ENCODE measurements at regions not wholly inside any gene's neighbourhood (a gene's known extent, or its start where the extent isn't known, plus 50 kb on each side); places are given as distances from the start of the nearest gene placed in this dataset.

DNA sequence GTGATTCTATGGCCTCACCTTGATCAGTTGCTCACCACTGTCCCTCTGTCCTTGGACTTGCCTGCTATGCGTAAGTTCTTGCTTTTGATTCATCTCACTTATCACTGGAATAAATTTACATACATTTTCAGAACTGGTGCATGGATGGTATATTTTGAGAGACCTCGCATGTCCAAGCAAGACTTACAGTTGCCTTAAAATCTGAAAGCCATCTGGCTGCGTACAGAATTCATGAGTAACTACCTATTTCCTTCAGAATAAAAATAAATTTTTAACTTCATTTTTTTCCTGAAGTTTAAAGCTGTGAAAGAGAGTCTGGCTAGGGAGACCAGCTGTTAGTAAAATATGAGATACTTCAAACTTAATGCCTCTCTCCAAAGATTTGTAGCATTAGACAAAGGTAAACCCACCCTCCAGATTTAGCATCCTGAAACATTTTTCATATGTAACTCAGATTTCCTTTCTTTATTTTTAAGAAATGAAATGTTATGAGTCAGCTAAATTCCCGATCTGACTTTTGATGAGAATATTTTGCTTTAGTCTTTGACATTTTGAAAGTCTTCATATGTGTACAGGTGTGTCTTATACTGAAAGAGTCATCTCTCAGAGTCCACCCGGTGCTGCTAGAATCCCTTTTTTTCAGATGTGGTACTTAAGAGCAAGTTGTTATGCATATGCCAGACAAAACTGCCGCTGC, 136.4 kb upstream of the CELF2 start:
- Histone ChIP-seq H3K9me3 (ENCODE audit: low read depth) (no peaks in the 10 kb centered on the region), H2AFZ (no peak overlapping the region), H3K9ac (no peak overlapping the region), H3K27me3 (replicated peaks; ENCODE audit: insufficient read depth) (no peaks in the 10 kb centered on the region), H3K4me1 (ENCODE audit: insufficient read depth) (no peaks in the 10 kb centered on the region), H3K36me3 (ENCODE audit: low read depth) (no peaks in the 10 kb centered on the region), H3K4me2 (ENCODE audit: unreplicated experiment) (no peak overlapping the region), H3K4me3 (no peak overlapping the region), H3K9me2 (ENCODE audit: insufficient read depth) (no peaks in the 10 kb centered on the region), H3K27ac (no peak overlapping the region), H4K20me1 (ENCODE audit: insufficient read depth) (no peaks in the 10 kb centered on the region), H3F3A (ENCODE audit: insufficient read depth) (no peaks in the 10 kb centered on the region), H3K79me2 (ENCODE audit: insufficient read depth) (no peaks in the 10 kb centered on the region)
- 93 to 96% methylated on average over 6 of the region's 6 CpGs for WGBS, 2 experiments (ENCODE audit: low coverage in 1 of 2, low lambda C conversion rate in 2 of 2, missing lambda C conversion rate in 2 of 2)
- no peak for TF ChIP-seq EZH2phosphoT487 (IDR thresholded peaks at IDR 0.05; ENCODE audit: insufficient read depth, low read depth)
- TF ChIP-seq EZH2 (IDR thresholded peaks at IDR 0.05; ENCODE audit: insufficient read depth, poor library complexity, severe bottlenecking): no peak
- in situ Hi-C loops (cut with MboI): no loop called here
- DNase-seq: no peak

DNA sequence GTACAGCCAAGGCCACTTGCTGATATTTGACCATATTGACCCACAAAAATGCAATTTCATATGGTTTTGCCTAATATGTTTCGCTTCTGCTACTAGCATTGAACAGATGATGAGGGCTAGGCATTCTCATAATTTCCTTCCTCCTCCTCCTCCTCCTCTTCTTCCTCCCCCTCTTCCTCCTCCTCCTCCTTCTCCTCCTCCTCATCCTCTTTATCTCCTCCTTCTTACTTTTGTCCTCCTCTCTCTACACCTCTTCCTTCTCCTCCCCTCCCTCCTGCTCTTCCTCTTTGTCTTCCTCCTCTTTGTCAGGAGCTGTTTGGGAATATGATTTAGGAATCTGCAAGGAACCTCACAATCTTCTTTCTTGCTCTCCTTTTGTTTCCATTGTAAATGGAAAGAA, 133.9 kb upstream of the CELF2 start:
- in situ Hi-C loops (cut with MboI): no loop called here
- H3K27me3 ChIP-seq (replicated peaks; ENCODE audit: insufficient read depth): no peaks in the 10 kb centered on the region
- no peaks in the 10 kb centered on the region for H3K36me3 ChIP-seq (ENCODE audit: low read depth)
- no peaks in the 10 kb centered on the region for H4K20me1 ChIP-seq (ENCODE audit: insufficient read depth)
- H3F3A ChIP-seq (ENCODE audit: insufficient read depth): no peaks in the 10 kb centered on the region
- H3K9ac ChIP-seq: no peak overlapping the region
- H3K4me3 ChIP-seq: no peak overlapping the region
- no peaks in the 10 kb centered on the region for H3K9me3 ChIP-seq (ENCODE audit: low read depth)
- DNase-seq: no peak
- H3K4me1 ChIP-seq (ENCODE audit: insufficient read depth): no peaks in the 10 kb centered on the region
- H3K27ac ChIP-seq: no peak overlapping the region
- H3K9me2 ChIP-seq (ENCODE audit: insufficient read depth): no peaks in the 10 kb centered on the region
- no peak overlapping the region for H3K4me2 ChIP-seq (ENCODE audit: unreplicated experiment)
- H2AFZ ChIP-seq: no peak overlapping the region
- TF ChIP-seq EZH2 (IDR thresholded peaks at IDR 0.05; ENCODE audit: insufficient read depth, poor library complexity, severe bottlenecking): no peak
- H3K79me2 ChIP-seq (ENCODE audit: insufficient read depth): no peaks in the 10 kb centered on the region
- 78% methylated on average over 1 of the region's 1 CpG; no CpG with 5 or more reads in 1 of the 2 experiments for WGBS, 2 experiments (ENCODE audit: low coverage in 1 of 2, low lambda C conversion rate in 2 of 2, missing lambda C conversion rate in 2 of 2)

DNA sequence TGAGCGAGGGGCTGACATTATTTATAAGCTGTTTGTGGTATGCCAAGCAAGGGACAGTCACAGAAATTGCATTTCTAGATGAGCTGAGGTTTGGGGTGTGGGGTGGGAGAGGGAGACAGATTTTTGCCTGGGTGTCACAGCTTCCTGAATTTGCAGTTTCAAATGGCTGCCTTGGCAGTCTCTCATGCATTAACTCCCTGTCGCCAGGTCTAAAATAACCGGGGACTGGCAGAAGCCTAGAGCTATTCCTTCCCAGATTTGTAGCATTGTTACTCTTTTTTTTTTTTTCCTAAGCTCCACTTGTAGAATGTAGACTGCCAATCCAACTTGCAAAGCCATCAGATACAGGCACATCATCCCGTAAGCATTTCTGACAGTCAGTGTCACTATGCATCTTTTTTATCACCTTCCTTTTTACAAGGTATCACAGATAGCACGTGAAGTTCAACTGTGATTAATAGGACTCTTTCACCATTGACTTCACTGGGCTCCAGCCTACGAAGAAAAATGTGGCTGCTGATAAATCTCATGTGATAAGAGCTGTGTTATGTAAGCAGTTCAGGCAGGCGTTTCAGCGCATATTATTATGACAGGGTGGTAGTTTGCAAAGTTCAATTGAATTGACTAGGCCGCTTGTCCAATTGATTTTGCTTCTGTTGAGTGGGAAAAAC, 130.7 kb upstream of the CELF2 start:
- Histone ChIP-seq H3K4me3 (no peak overlapping the region), H3K36me3 (ENCODE audit: low read depth) (no peaks in the 10 kb centered on the region), H2AFZ (no peak overlapping the region), H4K20me1 (ENCODE audit: insufficient read depth) (no peaks in the 10 kb centered on the region), H3K27me3 (replicated peaks; ENCODE audit: insufficient read depth) (no peaks in the 10 kb centered on the region), H3K27ac (no peak overlapping the region), H3K9ac (no peak overlapping the region), H3K79me2 (ENCODE audit: insufficient read depth) (no peaks in the 10 kb centered on the region), H3K9me2 (ENCODE audit: insufficient read depth) (no peaks in the 10 kb centered on the region), H3F3A (ENCODE audit: insufficient read depth) (peaks cover 12% of the 10 kb centered on the region), H3K4me1 (ENCODE audit: insufficient read depth) (peaks cover 11% of the 10 kb centered on the region), H3K9me3 (ENCODE audit: low read depth) (no peaks in the 10 kb centered on the region), H3K4me2 (ENCODE audit: unreplicated experiment) (no peak overlapping the region)
- no peak for DNase-seq
- in situ Hi-C loops (cut with MboI): no loop called here
- TF ChIP-seq EZH2phosphoT487 (IDR thresholded peaks at IDR 0.05; ENCODE audit: insufficient read depth, low read depth): no peak
- no peak for TF ChIP-seq EZH2 (IDR thresholded peaks at IDR 0.05; ENCODE audit: insufficient read depth, poor library complexity, severe bottlenecking)
- 54 to 63% methylated on average over 9 of the region's 9 CpGs for WGBS, 2 experiments (ENCODE audit: low coverage in 1 of 2, low lambda C conversion rate in 2 of 2, missing lambda C conversion rate in 2 of 2)

DNA sequence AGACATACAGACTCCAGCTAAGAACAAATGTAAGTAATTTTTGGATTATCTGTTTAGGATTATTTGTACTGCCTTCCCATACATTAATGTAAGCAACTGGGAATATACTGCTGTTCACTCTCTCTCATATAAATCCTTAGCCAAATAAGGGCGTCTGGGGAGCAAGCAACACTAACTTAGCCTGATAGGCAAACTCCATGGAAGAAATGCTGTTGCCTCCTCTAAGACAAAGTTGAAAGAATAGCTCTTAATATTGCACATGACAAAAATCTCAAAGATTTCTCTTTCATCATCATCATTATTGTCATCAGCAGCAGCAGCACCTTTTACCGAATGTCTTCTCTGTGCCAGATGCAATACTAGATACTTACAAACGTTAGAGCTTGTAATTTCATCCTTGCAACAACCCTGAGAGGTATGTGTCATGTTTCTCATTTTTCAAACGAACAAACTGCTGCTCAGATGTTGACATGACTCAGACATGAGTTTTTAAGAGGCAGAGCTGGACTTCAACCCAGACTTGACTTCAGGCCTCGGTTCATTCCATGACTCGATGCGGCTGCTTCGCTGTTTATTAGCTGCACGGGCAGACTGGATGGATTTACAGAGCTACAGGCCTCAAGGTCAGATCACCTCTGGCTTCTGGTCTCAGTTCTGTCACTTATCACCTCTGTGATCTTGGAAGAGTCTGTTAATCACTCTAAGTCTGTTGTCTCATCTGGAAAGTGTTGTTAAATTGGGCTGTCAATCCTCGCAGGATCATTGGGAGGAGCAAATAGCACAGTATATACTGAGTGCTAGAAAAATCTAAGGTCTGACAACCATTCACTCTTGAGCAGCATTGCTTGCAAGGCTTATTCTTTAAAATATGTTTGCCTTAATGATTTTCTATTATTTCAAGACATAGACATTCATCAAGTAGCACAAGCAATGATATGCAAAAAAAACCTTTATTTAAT, 126.3 kb upstream of the CELF2 start:
- no peaks in the 10 kb centered on the region for H3K9me3 ChIP-seq (ENCODE audit: low read depth)

More for the DNA sequence above, 126.3 kb upstream of the CELF2 start:
- no peaks in the 10 kb centered on the region for H3K9me2 ChIP-seq (ENCODE audit: insufficient read depth)
- in situ Hi-C loops (cut with MboI): no loop called here
- 10 to 11% methylated on average over 10 of the region's 10 CpGs for WGBS, 2 experiments (ENCODE audit: low coverage in 1 of 2, low lambda C conversion rate in 2 of 2, missing lambda C conversion rate in 2 of 2)
- peak overlapping the region; percentile 64 for H3K27ac ChIP-seq
- no peaks in the 10 kb centered on the region for H3K27me3 ChIP-seq (replicated peaks; ENCODE audit: insufficient read depth)
- no peaks in the 10 kb centered on the region for H4K20me1 ChIP-seq (ENCODE audit: insufficient read depth)
- peaks cover 17% of the 10 kb centered on the region for H3K4me1 ChIP-seq (ENCODE audit: insufficient read depth)
- peak overlapping the region; percentile 47; the same call in 1 of the 2 replicates for H3K9ac ChIP-seq
- peaks cover 19% of the 10 kb centered on the region for H3F3A ChIP-seq (ENCODE audit: insufficient read depth)
- peak overlapping the region; percentile 52 for H3K4me2 ChIP-seq (ENCODE audit: unreplicated experiment)
- no peak for TF ChIP-seq EZH2phosphoT487 (IDR thresholded peaks at IDR 0.05; ENCODE audit: insufficient read depth, low read depth)
- no peak for TF ChIP-seq EZH2 (IDR thresholded peaks at IDR 0.05; ENCODE audit: insufficient read depth, poor library complexity, severe bottlenecking)
- H3K79me2 ChIP-seq (ENCODE audit: insufficient read depth): no peaks in the 10 kb centered on the region
- H2AFZ ChIP-seq: peak overlapping the region; percentile 65
- peak; percentile 92 for DNase-seq
- H3K36me3 ChIP-seq (ENCODE audit: low read depth): no peaks in the 10 kb centered on the region
- H3K4me3 ChIP-seq: no peak overlapping the region
